Naive B cell (primary cell): ENCODE measurements at regions not wholly inside any gene's neighbourhood (a gene's known extent, or its start where the extent isn't known, plus 50 kb on each side); places are given as distances from the start of the nearest gene placed in this dataset.

Experiments used
- ATAC-seq, 2 donors: fragments of 150-1000 bp; cut with Tn5 transposase; 2 replicates each; pipeline ENCODE4 v1.10.0; 2021; ENCODE audit warnings: low read depth in 2 of 2, mild to moderate bottlenecking in 2 of 2, moderate library complexity in 2 of 2
- DNase-seq: peaks from one replicate; pipeline ENCODE4 v3.0.0; 2022
- H3K27ac Mint-ChIP-seq, 6 donors: one replicate each; pipeline ENCODE4 v1.8.0; 2020 to 2022; ENCODE audit warnings: mild to moderate bottlenecking in 6 of 6, mixed read lengths in 6 of 6, moderate library complexity in 5 of 6, inconsistent platforms in 2 of 6
- H3K27me3 Mint-ChIP-seq, 3 donors: one replicate each; pipeline ENCODE4 v1.8.0; 2021 to 2022; ENCODE audit warnings: mixed read lengths in 3 of 3, mild to moderate bottlenecking in 1 of 3
- H3K36me3 Mint-ChIP-seq, 2 donors: one replicate each; pipeline ENCODE4 v1.8.0; 2020 to 2022; ENCODE audit warnings: mixed read lengths in 2 of 2, inconsistent platforms in 1 of 2, mild to moderate bottlenecking in 1 of 2
- H3K4me1 Mint-ChIP-seq, 3 donors: one replicate each; pipeline ENCODE4 v1.8.0; 2020 to 2022; ENCODE audit warnings: mixed read lengths in 3 of 3, inconsistent platforms in 1 of 3, mild to moderate bottlenecking in 1 of 3, moderate library complexity in 1 of 3
- H3K4me3 Mint-ChIP-seq, 8 donors: one replicate each; pipeline ENCODE4 v1.8.0; 2020 to 2022; ENCODE audit warnings: mild to moderate bottlenecking in 8 of 8, mixed read lengths in 8 of 8, moderate library complexity in 8 of 8, inconsistent platforms in 2 of 8
- H3K9me3 Mint-ChIP-seq, 7 donors: one replicate each; pipeline ENCODE4 v1.8.0; 2020 to 2022; ENCODE audit warnings: mixed read lengths in 7 of 7, mild to moderate bottlenecking in 5 of 7, inconsistent platforms in 2 of 7, moderate library complexity in 1 of 7

DNA sequence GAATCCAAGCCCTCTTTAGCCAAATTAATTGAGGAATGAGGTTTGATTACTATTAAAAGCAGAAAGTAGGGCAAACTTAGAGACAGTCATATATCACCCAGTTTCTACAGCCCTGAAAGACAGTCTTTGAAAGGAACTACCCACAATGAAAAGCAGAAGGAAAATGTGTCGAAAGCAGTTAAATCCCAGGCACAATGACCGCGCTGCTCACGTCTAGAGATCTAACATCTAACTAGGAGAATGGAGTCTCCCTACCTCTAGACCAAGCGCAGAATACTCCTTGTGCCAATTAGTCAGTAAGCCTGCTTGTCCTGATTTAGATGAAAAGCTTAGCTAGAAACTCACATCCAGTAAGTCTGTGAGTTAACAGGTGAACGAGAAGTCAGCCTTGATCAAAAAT lies 350.0 kb downstream of the FGFR2 start:
- DNase-seq = no peak
- no peak for ATAC-seq
- H3K4me1 Mint-ChIP-seq = no peaks in the 10 kb centered on the region
- H3K4me3 Mint-ChIP-seq = no peak overlapping the region
- H3K27ac Mint-ChIP-seq = no peak overlapping the region
- peaks cover 0 to 5% (median 4%) of the 10 kb centered on the region in 7 donors for H3K9me3 Mint-ChIP-seq
- H3K27me3 Mint-ChIP-seq = peaks cover 0 to 6% (median 4%) of the 10 kb centered on the region in 3 donors
- H3K36me3 Mint-ChIP-seq = peaks cover 0 to 7% of the 10 kb centered on the region in 2 donors

DNA sequence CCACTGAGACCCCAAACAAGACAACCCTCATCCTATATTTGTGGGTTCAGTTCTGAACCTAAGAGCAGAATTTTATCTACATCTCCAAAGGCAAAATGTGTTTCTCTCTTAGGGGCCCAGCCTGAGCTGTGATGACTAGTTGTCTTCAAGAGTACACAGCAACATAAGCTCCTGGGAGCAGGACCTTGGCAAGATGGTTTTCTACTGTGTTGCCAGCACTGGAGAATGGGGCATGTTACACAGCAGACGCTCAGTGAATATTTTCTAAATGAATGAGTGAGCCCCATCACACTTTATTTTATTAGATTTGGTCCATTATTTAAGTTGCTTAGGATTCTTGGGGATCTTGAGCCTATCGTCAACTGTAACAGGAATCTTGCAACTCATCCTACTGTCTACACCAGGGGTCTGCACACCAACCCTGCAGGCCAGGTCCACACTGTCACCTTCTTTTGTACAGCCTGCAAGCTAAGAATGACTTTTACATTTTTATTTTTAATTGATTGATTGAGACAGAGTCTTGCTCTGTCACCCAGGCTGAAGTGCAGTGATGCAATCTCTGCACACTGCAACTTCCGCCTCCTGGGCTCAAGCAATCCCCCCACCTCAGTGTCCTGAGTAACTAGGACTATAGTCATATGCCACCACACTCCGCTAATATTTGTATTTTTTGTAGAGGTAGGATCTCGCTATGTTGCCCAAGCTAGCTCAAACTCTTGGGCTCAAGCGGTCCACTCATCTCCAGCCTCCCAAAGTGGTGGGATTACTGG lies 347.1 kb downstream of the FGFR2 start:
- Mint-ChIP-seq H3K9me3 (peaks cover 0 to 7% (median 1%) of the 10 kb centered on the region in 7 donors), H3K27ac (no peak overlapping the region), H3K4me1 (no peaks in the 10 kb centered on the region), H3K27me3 (peaks cover 0 to 4% (median 0%) of the 10 kb centered on the region in 3 donors), H3K4me3 (no peak overlapping the region), H3K36me3 (no peaks in the 10 kb centered on the region)
- ATAC-seq (no peak), DNase-seq (no peak)

DNA sequence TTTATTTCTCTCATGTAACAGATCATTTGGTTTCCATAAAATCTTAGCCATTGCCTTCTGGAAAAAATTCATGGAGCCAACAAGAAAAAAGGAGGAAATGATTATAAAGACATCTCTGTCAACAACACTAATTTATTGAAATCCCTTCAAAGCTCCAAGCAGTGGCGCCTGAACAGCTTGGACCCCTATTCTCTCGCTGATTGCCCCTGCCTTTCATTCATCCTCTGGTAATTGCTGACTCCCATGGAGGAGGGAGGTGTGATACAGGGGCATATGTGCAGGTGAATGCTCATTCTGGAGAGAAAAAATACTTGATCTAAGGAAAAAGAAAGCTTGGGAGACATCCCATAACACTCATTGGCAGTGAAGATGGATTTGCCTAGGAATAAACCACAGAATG lies 345.5 kb downstream of the FGFR2 start:
- ATAC-seq (no peak), DNase-seq (no peak)
- no peak overlapping the region for H3K4me3 Mint-ChIP-seq
- H3K36me3 Mint-ChIP-seq = no peaks in the 10 kb centered on the region
- peaks cover 0 to 7% (median 3%) of the 10 kb centered on the region in 7 donors for H3K9me3 Mint-ChIP-seq
- H3K27me3 Mint-ChIP-seq = no peaks in the 10 kb centered on the region
- no peaks in the 10 kb centered on the region for H3K4me1 Mint-ChIP-seq
- no peak overlapping the region for H3K27ac Mint-ChIP-seq

DNA sequence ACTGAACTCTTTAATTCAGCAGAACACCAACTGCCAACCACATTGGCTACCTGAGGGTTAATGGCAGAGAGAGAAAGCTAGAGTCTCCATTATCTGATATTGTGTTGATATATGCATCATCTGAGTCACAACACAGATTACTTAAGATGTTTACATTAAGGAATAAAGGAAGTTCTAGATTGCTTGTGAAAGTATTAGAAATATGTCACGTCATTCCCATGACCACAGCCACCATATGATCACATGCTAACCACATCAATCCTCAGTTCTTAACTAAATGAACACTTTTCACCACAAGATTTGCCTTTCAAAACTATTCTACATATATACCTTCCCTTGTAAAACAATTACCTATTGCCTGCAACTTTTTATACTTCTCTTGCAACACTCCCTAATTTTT lies 337.9 kb downstream of the FGFR2 start:
- Mint-ChIP-seq H3K27ac (no peak overlapping the region), H3K27me3 (no peaks in the 10 kb centered on the region), H3K4me1 (no peaks in the 10 kb centered on the region), H3K9me3 (peaks cover 0 to 12% (median 4%) of the 10 kb centered on the region in 7 donors), H3K36me3 (no peaks in the 10 kb centered on the region), H3K4me3 (no peak overlapping the region)
- no peak for DNase-seq
- ATAC-seq = no peak

DNA sequence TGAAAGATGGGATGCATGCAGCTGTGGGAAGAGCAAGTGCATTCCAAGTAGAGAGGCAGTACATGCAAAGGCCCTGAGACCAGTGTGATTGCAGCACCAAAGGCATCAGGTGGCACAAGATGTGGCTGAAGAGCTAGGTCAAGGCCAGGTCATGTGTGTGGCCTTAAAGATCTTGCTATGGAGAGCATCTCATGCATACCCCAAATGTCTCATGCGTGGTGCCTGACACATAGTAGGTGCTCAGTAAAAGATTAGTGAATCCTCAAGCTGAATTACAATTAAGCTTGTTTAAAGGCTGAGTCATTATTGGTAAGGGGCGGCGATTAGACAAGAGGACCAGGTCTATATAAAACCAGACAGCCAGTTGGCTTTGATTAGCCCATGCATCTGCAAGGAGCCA lies 336.6 kb downstream of the FGFR2 start:
- ATAC-seq = no peak
- H3K4me1 Mint-ChIP-seq = no peaks in the 10 kb centered on the region
- peaks cover 0 to 12% (median 4%) of the 10 kb centered on the region in 7 donors for H3K9me3 Mint-ChIP-seq
- H3K4me3 Mint-ChIP-seq = no peak overlapping the region
- H3K27me3 Mint-ChIP-seq = no peaks in the 10 kb centered on the region
- no peaks in the 10 kb centered on the region for H3K36me3 Mint-ChIP-seq
- DNase-seq = no peak
- H3K27ac Mint-ChIP-seq = no peak overlapping the region

DNA sequence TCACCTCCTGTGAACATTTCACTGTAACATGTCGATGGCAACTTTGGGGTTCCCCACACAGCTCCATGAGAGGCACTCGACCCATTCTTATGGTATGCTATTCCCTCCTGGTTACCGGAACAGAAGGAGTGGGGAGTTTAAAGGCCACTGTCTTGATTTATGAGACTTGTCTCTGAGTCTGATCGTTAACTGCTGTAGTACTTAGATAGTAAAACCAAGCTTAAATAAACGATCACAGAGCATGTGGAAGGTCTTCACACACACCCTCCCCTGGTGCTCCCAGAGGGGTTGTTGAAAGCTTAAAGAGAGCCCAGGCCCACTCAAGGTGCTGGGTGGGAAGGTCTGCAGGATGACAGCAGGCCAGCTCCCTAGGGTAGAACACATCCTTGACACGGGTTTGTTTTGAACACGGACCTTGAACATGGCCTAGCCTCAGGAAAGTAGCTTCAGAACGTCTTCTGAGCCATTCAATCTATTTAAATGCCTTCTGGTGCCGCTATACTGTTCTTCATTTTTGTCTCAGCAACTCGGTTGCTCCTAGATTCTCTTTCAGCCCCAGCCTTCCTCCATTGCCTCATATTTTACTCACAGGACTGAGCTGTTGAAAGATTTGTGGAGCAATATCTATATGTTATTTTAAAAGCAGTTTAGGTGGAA lies 335.3 kb downstream of the FGFR2 start:
- peaks cover 0 to 12% (median 6%) of the 10 kb centered on the region in 7 donors for H3K9me3 Mint-ChIP-seq
- ATAC-seq (no peak), DNase-seq (no peak)
- H3K36me3 Mint-ChIP-seq = no peaks in the 10 kb centered on the region
- no peaks in the 10 kb centered on the region for H3K27me3 Mint-ChIP-seq
- H3K27ac Mint-ChIP-seq = no peak overlapping the region
- H3K4me3 Mint-ChIP-seq = no peak overlapping the region
- H3K4me1 Mint-ChIP-seq = no peaks in the 10 kb centered on the region

DNA sequence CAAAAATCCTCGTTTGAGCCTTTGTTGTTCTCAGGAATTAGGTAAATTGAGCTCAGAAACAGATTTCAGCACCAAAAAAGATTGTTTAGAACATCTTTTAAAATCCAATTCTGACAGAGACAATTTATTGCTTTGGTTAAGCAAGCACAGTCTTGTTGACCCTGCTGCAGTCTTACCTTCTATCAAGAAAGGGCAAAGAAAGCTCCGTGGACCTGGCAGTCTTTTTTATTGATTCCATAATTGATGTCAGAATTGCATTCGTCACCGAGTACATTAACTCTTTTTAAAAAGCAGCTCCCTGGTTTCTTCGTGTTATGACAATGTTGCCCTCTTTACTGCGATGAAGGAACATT lies 334.8 kb downstream of the FGFR2 start:
- Mint-ChIP-seq H3K27ac (no peak overlapping the region), H3K4me3 (no peak overlapping the region), H3K36me3 (no peaks in the 10 kb centered on the region), H3K27me3 (no peaks in the 10 kb centered on the region), H3K9me3 (peaks cover 0 to 12% (median 5%) of the 10 kb centered on the region in 7 donors), H3K4me1 (no peaks in the 10 kb centered on the region)
- ATAC-seq = no peak
- DNase-seq = no peak

DNA sequence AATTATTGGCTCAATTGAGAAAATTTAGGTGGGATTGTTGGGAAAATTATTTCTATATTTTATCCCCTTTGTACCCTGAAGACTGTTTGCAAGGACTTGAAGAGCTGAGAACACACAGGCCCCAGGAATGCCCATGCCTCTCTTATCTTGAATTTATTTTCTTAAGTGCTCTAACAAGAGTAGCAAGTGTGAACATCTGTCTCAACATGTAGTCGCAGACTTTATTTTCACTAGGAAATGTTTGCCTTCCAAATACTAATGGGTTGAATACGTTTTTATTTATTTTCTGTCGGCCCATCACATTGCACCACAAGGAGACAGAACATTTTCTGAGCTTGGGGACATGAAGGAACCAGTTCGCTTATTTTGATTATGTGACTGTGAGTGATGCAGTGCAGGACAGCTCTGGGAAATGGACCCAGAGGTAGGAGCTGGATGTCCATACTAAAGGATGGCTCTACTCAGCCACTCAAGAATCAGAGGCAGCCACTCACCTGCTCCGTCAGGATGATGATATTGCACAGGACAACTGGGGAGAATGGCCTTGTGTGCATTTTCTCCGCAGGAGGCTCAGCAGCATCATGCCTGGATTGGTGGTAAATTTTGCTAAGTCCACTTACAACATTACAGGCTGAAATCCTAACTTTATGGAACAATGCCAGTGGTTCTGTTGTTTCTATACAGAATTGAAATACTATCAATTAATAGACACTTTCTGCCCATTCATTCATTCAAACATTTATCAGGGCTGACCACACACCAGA lies 332.7 kb downstream of the FGFR2 start:
- peaks cover 0 to 17% (median 4%) of the 10 kb centered on the region in 7 donors for H3K9me3 Mint-ChIP-seq
- no peak overlapping the region for H3K4me3 Mint-ChIP-seq
- H3K27ac Mint-ChIP-seq = no peak overlapping the region
- H3K27me3 Mint-ChIP-seq = peaks cover 0 to 3% (median 0%) of the 10 kb centered on the region in 3 donors
- no peaks in the 10 kb centered on the region for H3K4me1 Mint-ChIP-seq
- no peak for ATAC-seq
- H3K36me3 Mint-ChIP-seq = no peaks in the 10 kb centered on the region
- DNase-seq = no peak

DNA sequence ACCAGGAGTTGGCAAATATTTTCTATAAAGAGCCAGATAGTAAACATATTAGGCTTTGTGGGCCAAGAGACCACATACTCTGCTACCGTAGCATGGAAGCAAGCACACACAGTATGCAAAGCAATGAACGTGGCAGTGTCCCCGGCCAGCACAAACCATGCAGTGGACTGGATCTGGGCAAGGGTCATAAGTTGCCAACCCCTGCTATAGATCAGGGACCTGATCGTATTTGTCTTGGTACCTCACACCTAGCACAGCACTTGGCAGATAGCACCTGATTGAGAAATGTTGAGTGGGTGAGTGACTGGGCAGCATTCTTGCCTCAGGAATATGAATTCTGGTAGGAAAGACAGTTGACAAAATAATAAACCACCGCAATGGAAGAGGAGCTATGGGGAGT lies 331.9 kb downstream of the FGFR2 start:
- Mint-ChIP-seq H3K9me3 (peaks cover 0 to 17% (median 5%) of the 10 kb centered on the region in 7 donors), H3K36me3 (no peaks in the 10 kb centered on the region), H3K4me1 (no peaks in the 10 kb centered on the region), H3K27ac (no peak overlapping the region), H3K27me3 (peaks cover 0 to 3% (median 0%) of the 10 kb centered on the region in 3 donors), H3K4me3 (no peak overlapping the region)
- ATAC-seq (no peak), DNase-seq (no peak)

DNA sequence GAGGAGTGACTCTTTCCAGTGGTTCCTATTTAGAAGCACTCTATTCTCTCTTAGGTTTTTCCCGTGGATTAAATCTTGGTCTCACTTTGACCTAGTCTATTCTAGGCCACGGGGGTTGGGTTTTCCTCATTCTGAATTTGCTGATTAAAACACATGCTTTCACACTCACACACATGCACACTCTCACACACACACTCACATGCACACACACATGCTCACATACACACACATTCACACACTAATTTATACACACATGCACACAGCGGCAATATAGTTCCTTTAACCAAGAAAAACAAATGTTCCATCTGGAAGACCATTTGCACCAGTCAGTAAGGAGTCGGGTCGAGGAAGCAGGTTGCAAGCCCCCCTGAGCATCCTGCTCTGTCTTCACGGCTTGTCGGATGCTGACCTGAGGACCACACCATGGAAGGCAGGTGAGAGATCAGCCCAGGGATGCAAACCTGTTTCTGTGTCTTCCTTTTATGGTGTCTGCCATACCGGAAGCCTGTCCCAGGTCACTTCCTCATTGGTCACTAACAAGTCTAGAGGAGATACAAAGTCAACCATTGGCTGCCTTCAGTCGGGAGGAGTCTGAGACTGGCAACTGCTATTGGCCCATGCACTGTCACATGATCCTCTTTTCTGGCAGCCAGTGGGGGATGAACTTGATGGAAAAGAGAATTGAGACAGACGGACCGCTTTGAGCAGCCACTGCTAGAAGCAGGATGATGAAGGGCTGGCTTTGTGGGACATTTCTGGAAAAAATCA lies 330.8 kb downstream of the FGFR2 start:
- H3K4me3 Mint-ChIP-seq = no peak overlapping the region
- DNase-seq = no peak
- no peak for ATAC-seq
- H3K36me3 Mint-ChIP-seq = no peaks in the 10 kb centered on the region
- peaks cover 0 to 17% (median 2%) of the 10 kb centered on the region in 7 donors for H3K9me3 Mint-ChIP-seq
- peaks cover 0 to 3% (median 0%) of the 10 kb centered on the region in 3 donors for H3K27me3 Mint-ChIP-seq
- no peaks in the 10 kb centered on the region for H3K4me1 Mint-ChIP-seq
- H3K27ac Mint-ChIP-seq = no peak overlapping the region

DNA sequence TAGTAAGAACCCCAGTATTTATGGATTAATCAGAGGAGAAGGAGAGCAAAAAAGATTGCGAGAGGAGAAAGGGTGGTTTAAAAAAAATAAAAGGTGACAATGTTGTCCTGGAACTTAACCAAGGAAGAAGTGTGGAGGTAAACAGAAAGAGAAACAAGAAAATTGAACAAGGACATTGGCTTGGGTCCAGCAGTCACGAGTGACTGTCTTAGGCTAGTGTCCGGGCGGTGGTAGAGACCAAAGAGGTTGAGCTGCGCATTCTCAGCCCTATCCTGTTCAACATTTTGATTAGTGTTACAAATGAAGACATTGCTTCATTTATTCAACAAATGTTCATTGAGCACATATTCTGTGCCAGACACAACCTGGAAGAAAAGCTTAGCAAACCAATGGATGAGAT lies 329.9 kb downstream of the FGFR2 start:
- peaks cover 0 to 3% (median 0%) of the 10 kb centered on the region in 3 donors for H3K27me3 Mint-ChIP-seq
- H3K27ac Mint-ChIP-seq = no peak overlapping the region
- DNase-seq (no peak), ATAC-seq (no peak)
- H3K9me3 Mint-ChIP-seq = peaks cover 0 to 17% (median 2%) of the 10 kb centered on the region in 7 donors
- H3K4me3 Mint-ChIP-seq = no peak overlapping the region
- no peaks in the 10 kb centered on the region for H3K4me1 Mint-ChIP-seq
- H3K36me3 Mint-ChIP-seq = no peaks in the 10 kb centered on the region

DNA sequence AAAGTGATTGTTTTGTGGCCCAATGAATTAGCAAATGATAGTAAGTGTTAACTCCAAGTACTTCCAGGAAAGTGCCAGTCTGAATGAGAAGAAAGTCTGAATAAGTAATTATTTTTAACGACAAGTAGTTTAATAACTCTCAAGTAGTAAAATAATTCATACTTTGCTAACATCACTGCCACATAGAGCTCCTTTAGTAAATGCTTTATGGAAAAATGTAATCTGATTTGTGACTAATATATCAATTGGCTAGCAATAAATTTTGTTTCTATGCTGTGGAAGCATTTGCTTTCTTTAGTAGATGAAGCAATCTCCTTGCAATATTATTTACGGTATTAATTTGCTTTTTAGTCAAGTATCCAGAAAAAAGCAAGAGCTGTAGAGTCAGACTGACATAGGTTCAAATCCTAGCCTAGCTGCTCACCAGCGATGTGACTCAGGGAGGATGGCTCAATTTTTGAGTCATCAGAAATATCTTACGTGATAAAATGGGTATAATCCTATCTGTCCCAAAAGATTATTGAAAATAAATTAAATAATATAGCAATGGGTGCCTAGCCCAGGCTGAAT lies 329.3 kb downstream of the FGFR2 start:
- no peaks in the 10 kb centered on the region for H3K36me3 Mint-ChIP-seq
- H3K27ac Mint-ChIP-seq = no peak overlapping the region
- peaks cover 0 to 17% (median 2%) of the 10 kb centered on the region in 7 donors for H3K9me3 Mint-ChIP-seq
- ATAC-seq (no peak), DNase-seq (no peak)
- no peaks in the 10 kb centered on the region for H3K4me1 Mint-ChIP-seq
- H3K4me3 Mint-ChIP-seq = no peak overlapping the region
- H3K27me3 Mint-ChIP-seq = peaks cover 0 to 3% (median 0%) of the 10 kb centered on the region in 3 donors

DNA sequence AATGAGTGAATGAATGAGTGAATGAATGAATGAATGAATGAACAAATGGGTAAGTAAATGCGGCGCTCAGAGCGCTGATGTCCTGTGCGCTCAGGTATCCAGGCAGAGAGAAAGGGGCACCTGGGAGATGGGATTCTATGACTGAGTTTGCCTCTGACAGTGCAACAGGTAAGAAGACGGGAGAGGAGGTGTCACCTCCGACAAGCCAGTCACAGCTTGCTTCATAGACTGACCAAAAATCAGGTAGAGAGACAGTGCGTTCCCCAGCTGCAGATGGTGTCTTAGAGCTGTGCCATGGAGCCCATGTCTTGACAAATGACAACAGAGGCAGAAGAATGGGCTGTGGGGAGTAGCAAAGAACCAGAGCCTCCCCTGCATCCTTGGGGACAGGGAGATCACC lies 327.3 kb downstream of the FGFR2 start:
- H3K27ac Mint-ChIP-seq = no peak overlapping the region

More for the DNA sequence above, 327.3 kb downstream of the FGFR2 start:
- H3K4me3 Mint-ChIP-seq = no peak overlapping the region
- no peaks in the 10 kb centered on the region for H3K36me3 Mint-ChIP-seq
- no peak for ATAC-seq
- H3K9me3 Mint-ChIP-seq = peaks cover 0 to 20% (median 3%) of the 10 kb centered on the region in 7 donors
- no peak for DNase-seq
- peaks cover 0 to 3% (median 0%) of the 10 kb centered on the region in 3 donors for H3K27me3 Mint-ChIP-seq
- no peaks in the 10 kb centered on the region for H3K4me1 Mint-ChIP-seq
